ENCODE measurements at regions not wholly inside any gene's neighbourhood (a gene's known extent, or its start where the extent isn't known, plus 50 kb on each side); places are given as distances from the start of the nearest gene placed in this dataset.

DNA sequence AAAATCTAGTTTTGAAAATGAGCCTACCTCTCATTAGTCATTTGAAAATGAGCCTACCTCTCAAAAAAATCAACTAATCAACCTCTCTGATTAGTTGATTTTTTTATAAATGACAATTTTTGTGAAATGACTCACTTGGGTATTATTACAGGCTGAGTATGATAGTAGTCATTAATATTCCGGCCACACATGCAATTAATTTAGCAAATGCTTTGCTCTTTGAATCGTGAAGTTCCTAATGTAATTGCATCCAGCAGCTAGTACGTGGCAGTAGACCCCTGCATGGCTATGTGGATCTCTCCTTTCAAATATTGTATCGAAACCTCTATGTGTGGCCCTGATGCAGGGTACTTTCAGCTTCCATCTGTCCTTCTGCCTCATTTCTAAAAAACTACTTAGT lies 245.9 kb upstream of the PHYHIPL start:
- TF ChIP-seq, protein P1, sequence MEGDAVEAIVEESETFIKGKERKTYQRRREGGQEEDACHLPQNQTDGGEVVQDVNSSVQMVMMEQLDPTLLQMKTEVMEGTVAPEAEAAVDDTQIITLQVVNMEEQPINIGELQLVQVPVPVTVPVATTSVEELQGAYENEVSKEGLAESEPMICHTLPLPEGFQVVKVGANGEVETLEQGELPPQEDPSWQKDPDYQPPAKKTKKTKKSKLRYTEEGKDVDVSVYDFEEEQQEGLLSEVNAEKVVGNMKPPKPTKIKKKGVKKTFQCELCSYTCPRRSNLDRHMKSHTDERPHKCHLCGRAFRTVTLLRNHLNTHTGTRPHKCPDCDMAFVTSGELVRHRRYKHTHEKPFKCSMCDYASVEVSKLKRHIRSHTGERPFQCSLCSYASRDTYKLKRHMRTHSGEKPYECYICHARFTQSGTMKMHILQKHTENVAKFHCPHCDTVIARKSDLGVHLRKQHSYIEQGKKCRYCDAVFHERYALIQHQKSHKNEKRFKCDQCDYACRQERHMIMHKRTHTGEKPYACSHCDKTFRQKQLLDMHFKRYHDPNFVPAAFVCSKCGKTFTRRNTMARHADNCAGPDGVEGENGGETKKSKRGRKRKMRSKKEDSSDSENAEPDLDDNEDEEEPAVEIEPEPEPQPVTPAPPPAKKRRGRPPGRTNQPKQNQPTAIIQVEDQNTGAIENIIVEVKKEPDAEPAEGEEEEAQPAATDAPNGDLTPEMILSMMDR (conservative IDR thresholded peaks at IDR 0.05; ENCODE audit: low read depth, low read length) = no peak
- TF ChIP-seq EZH2phosphoT487 (IDR thresholded peaks at IDR 0.05; ENCODE audit: borderline replicate concordance, low read length) (no peak), EZH2 (IDR thresholded peaks at IDR 0.05; ENCODE audit: low read length, unreplicated experiment) (no peak)

Data from PC-3 (cell line).